Osteoblast (primary cell): ENCODE measurements at regions not wholly inside any gene's neighbourhood (a gene's known extent, or its start where the extent isn't known, plus 50 kb on each side); places are given as distances from the start of the nearest gene placed in this dataset.

Experiments
- DNase-seq: peaks from one replicate; pipeline ENCODE4 v3.0.0; 2011; ENCODE audit warnings: low spot score, mixed read lengths; ENCODE audit not compliant: insufficient read length; ENCODE audit errors: missing footprints
- H2AFZ ChIP-seq: 2 replicates; pipeline ENCODE4 v1.6.0; 2011; ENCODE audit warnings: mild to moderate bottlenecking, low read length
- H3K27ac ChIP-seq: 2 replicates; pipeline ENCODE4 v1.5.1; 2011; ENCODE audit warnings: mild to moderate bottlenecking, low read depth, low read length, moderate library complexity
- H3K27me3 ChIP-seq: 2 replicates; pipeline ENCODE4 v1.6.0; 2012; ENCODE audit warnings: mild to moderate bottlenecking, control low read depth, inconsistent platforms, low read length, moderate library complexity; ENCODE audit not compliant: insufficient read depth
- H3K36me3 ChIP-seq: 2 replicates; pipeline ENCODE4 v1.5.1; 2011; ENCODE audit warnings: mild to moderate bottlenecking, low read length, control low read depth, moderate library complexity; ENCODE audit not compliant: insufficient read depth
- H3K4me1 ChIP-seq: 2 replicates; pipeline ENCODE4 v1.5.1; 2011; ENCODE audit warnings: mild to moderate bottlenecking, low read length, control low read depth, moderate library complexity; ENCODE audit not compliant: insufficient read depth
- H3K4me2 ChIP-seq: 2 replicates; pipeline ENCODE4 v1.6.0; 2011; ENCODE audit warnings: mild to moderate bottlenecking, low read length; ENCODE audit not compliant: insufficient read depth
- H3K4me3 ChIP-seq: fragments of 200-600 bp; sonication (generic); 3 replicates; pipeline ENCODE4 v1.5.1; 2012; ENCODE audit warnings: mild to moderate bottlenecking, low read length, inconsistent platforms; ENCODE audit not compliant: insufficient read depth
- H3K79me2 ChIP-seq: 2 replicates; pipeline ENCODE4 v1.6.0; 2012; ENCODE audit warnings: mild to moderate bottlenecking, low read length, control low read depth, inconsistent platforms; ENCODE audit not compliant: insufficient read depth
- H3K9me3 ChIP-seq: 2 replicates; pipeline ENCODE4 v1.5.1; 2011; ENCODE audit warnings: low read depth, low read length, control low read depth
- H4K20me1 ChIP-seq: 2 replicates; pipeline ENCODE4 v1.6.0; 2012; ENCODE audit warnings: mild to moderate bottlenecking, low read length, control low read depth; ENCODE audit not compliant: insufficient read depth
- CTCF ChIP-seq: IDR thresholded peaks from 2 replicates; pipeline ENCODE4 v1.5.1; 2011; ENCODE audit warnings: mild to moderate bottlenecking, low read depth, low read length, moderate library complexity; ENCODE audit errors: extremely low read depth

GRCh38 chr3:11696054-11696453 lies 52.3 kb upstream of the VGLL4 start:
- no peak for TF ChIP-seq CTCF
- H3K4me2 ChIP-seq = no peak overlapping the region
- no peaks in the 10 kb centered on the region for H3K36me3 ChIP-seq
- no peak overlapping the region for H3K4me3 ChIP-seq
- H3K79me2 ChIP-seq = peaks cover 20% of the 10 kb centered on the region
- DNase-seq = no peak
- H3K27me3 ChIP-seq = no peaks in the 10 kb centered on the region
- H3K4me1 ChIP-seq = peaks cover 19% of the 10 kb centered on the region
- H3K27ac ChIP-seq = no peak overlapping the region
- H2AFZ ChIP-seq = no peak overlapping the region
- peaks cover 4% of the 10 kb centered on the region for H4K20me1 ChIP-seq
- no peaks in the 10 kb centered on the region for H3K9me3 ChIP-seq
